ENCODE measurements at regions not wholly inside any gene's neighbourhood (a gene's known extent, or its start where the extent isn't known, plus 50 kb on each side); places are given as distances from the start of the nearest gene placed in this dataset.

- H3K36me3 ChIP-seq (ENCODE audit: control insufficient read depth in 4 of 4, insufficient read depth in 4 of 4, low read length in 3 of 4): no peaks in the 10 kb centered on the region
- H3K27me3 ChIP-seq (replicated peaks in 2 of 5; ENCODE audit: control insufficient read depth in 4 of 5, insufficient read depth in 5 of 5, low read length in 4 of 5): no peaks in the 10 kb centered on the region
- H3K27ac ChIP-seq (ENCODE audit: insufficient read depth in 1 of 2, low read depth in 1 of 2, low read length in 2 of 2, poor library complexity in 1 of 2, severe bottlenecking in 2 of 2): no peak overlapping the region
- ChIA-PET POLR2A (no interaction called here), CTCF (no interaction called here)
- DNase-seq: no peak
- H3K9me3 ChIP-seq (ENCODE audit: control extremely low read depth in 1 of 5, control insufficient read depth in 4 of 5, insufficient read depth in 2 of 5, low read depth in 1 of 5, low read length in 4 of 5): peaks cover 0 to 2% (median 0%) of the 10 kb centered on the region in 5 experiments
- no peaks in the 10 kb centered on the region for H3K4me1 ChIP-seq (ENCODE audit: control extremely low read depth in 1 of 4, control insufficient read depth in 4 of 4, insufficient read depth in 4 of 4, low read length in 3 of 4)
- 92% methylated on average over 5 of the region's 5 CpGs for WGBS (ENCODE audit: insufficient coverage)
- no peak overlapping the region for H3K4me3 ChIP-seq (ENCODE audit: control insufficient read depth in 1 of 7, extremely low read depth in 1 of 7, insufficient read depth in 4 of 7, low read depth in 2 of 7, low read length in 6 of 7)
These were observed 198.5 kb upstream of the LRATD1 start for GRCh38 chr2:14433946-14434495.

- DNase-seq: no peak
- ChIA-PET POLR2A (no interaction called here), CTCF (no interaction called here)
- no peak overlapping the region for H3K4me3 ChIP-seq (ENCODE audit: control insufficient read depth in 1 of 7, extremely low read depth in 1 of 7, insufficient read depth in 4 of 7, low read depth in 2 of 7, low read length in 6 of 7)
- no peak overlapping the region for H3K27ac ChIP-seq (ENCODE audit: insufficient read depth in 1 of 2, low read depth in 1 of 2, low read length in 2 of 2, poor library complexity in 1 of 2, severe bottlenecking in 2 of 2)
- peaks cover 0 to 6% (median 0%) of the 10 kb centered on the region in 5 experiments for H3K9me3 ChIP-seq (ENCODE audit: control extremely low read depth in 1 of 5, control insufficient read depth in 4 of 5, insufficient read depth in 2 of 5, low read depth in 1 of 5, low read length in 4 of 5)
- H3K4me1 ChIP-seq (ENCODE audit: control extremely low read depth in 1 of 4, control insufficient read depth in 4 of 4, insufficient read depth in 4 of 4, low read length in 3 of 4): no peaks in the 10 kb centered on the region
- H3K27me3 ChIP-seq (replicated peaks in 2 of 5; ENCODE audit: control insufficient read depth in 4 of 5, insufficient read depth in 5 of 5, low read length in 4 of 5): no peaks in the 10 kb centered on the region
- no peaks in the 10 kb centered on the region for H3K36me3 ChIP-seq (ENCODE audit: control insufficient read depth in 4 of 4, insufficient read depth in 4 of 4, low read length in 3 of 4)
These were observed 186.8 kb upstream of the LRATD1 start for GRCh38 chr2:14445670-14446069.

- H3K27ac ChIP-seq (ENCODE audit: insufficient read depth in 1 of 2, low read depth in 1 of 2, low read length in 2 of 2, poor library complexity in 1 of 2, severe bottlenecking in 2 of 2): no peak overlapping the region
- no peak for DNase-seq
- POLR2A ChIA-PET: no interaction called here
- WGBS (ENCODE audit: insufficient coverage): no CpG with 5 or more reads among the region's 1 CpG
- no peaks in the 10 kb centered on the region for H3K36me3 ChIP-seq (ENCODE audit: control insufficient read depth in 4 of 4, insufficient read depth in 4 of 4, low read length in 3 of 4)
- CTCF ChIA-PET: no interaction called here
- no peaks in the 10 kb centered on the region for H3K4me1 ChIP-seq (ENCODE audit: control extremely low read depth in 1 of 4, control insufficient read depth in 4 of 4, insufficient read depth in 4 of 4, low read length in 3 of 4)
- H3K4me3 ChIP-seq (ENCODE audit: control insufficient read depth in 1 of 7, extremely low read depth in 1 of 7, insufficient read depth in 4 of 7, low read depth in 2 of 7, low read length in 6 of 7): no peak overlapping the region
- no peaks in the 10 kb centered on the region for H3K27me3 ChIP-seq (replicated peaks in 2 of 5; ENCODE audit: control insufficient read depth in 4 of 5, insufficient read depth in 5 of 5, low read length in 4 of 5)
- peaks cover 0 to 6% (median 0%) of the 10 kb centered on the region in 5 experiments for H3K9me3 ChIP-seq (ENCODE audit: control extremely low read depth in 1 of 5, control insufficient read depth in 4 of 5, insufficient read depth in 2 of 5, low read depth in 1 of 5, low read length in 4 of 5)
These were observed 184.2 kb upstream of the LRATD1 start for GRCh38 chr2:14448340-14448739.

- no CpG with 5 or more reads among the region's 2 CpGs for WGBS (ENCODE audit: insufficient coverage)
- H3K9me3 ChIP-seq (ENCODE audit: control extremely low read depth in 1 of 5, control insufficient read depth in 4 of 5, insufficient read depth in 2 of 5, low read depth in 1 of 5, low read length in 4 of 5): peaks cover 0 to 2% (median 0%) of the 10 kb centered on the region in 5 experiments
These were observed 181.2 kb upstream of the LRATD1 start for GRCh38 chr2:14451312-14451711.

GRCh38 chr2:14454202-14454601 lies 178.3 kb upstream of the LRATD1 start:
- Histone ChIP-seq H3K27me3 (replicated peaks in 2 of 5; ENCODE audit: control insufficient read depth in 4 of 5, insufficient read depth in 5 of 5, low read length in 4 of 5) (no peaks in the 10 kb centered on the region), H3K4me3 (ENCODE audit: control insufficient read depth in 1 of 7, extremely low read depth in 1 of 7, insufficient read depth in 4 of 7, low read depth in 2 of 7, low read length in 6 of 7) (no peak overlapping the region), H3K4me1 (ENCODE audit: control extremely low read depth in 1 of 4, control insufficient read depth in 4 of 4, insufficient read depth in 4 of 4, low read length in 3 of 4) (no peaks in the 10 kb centered on the region), H3K9me3 (ENCODE audit: control extremely low read depth in 1 of 5, control insufficient read depth in 4 of 5, insufficient read depth in 2 of 5, low read depth in 1 of 5, low read length in 4 of 5) (peaks cover 0 to 5% (median 2%) of the 10 kb centered on the region in 5 experiments), H3K27ac (ENCODE audit: insufficient read depth in 1 of 2, low read depth in 1 of 2, low read length in 2 of 2, poor library complexity in 1 of 2, severe bottlenecking in 2 of 2) (no peak overlapping the region), H3K36me3 (ENCODE audit: control insufficient read depth in 4 of 4, insufficient read depth in 4 of 4, low read length in 3 of 4) (no peaks in the 10 kb centered on the region)
- CTCF ChIA-PET: no interaction called here
- POLR2A ChIA-PET: no interaction called here
- DNase-seq: no peak
- 89% methylated on average over 2 of the region's 3 CpGs for WGBS (ENCODE audit: insufficient coverage)

More at GRCh38 chr2:14451312-14451711, 181.2 kb upstream of the LRATD1 start:
- no peak overlapping the region for H3K27ac ChIP-seq (ENCODE audit: insufficient read depth in 1 of 2, low read depth in 1 of 2, low read length in 2 of 2, poor library complexity in 1 of 2, severe bottlenecking in 2 of 2)
- H3K4me1 ChIP-seq (ENCODE audit: control extremely low read depth in 1 of 4, control insufficient read depth in 4 of 4, insufficient read depth in 4 of 4, low read length in 3 of 4): no peaks in the 10 kb centered on the region
- ChIA-PET CTCF (no interaction called here), POLR2A (no interaction called here)
- H3K36me3 ChIP-seq (ENCODE audit: control insufficient read depth in 4 of 4, insufficient read depth in 4 of 4, low read length in 3 of 4): no peaks in the 10 kb centered on the region
- no peak for DNase-seq
- H3K4me3 ChIP-seq (ENCODE audit: control insufficient read depth in 1 of 7, extremely low read depth in 1 of 7, insufficient read depth in 4 of 7, low read depth in 2 of 7, low read length in 6 of 7): no peak overlapping the region
- no peaks in the 10 kb centered on the region for H3K27me3 ChIP-seq (replicated peaks in 2 of 5; ENCODE audit: control insufficient read depth in 4 of 5, insufficient read depth in 5 of 5, low read length in 4 of 5)

GRCh38 chr2:14459786-14460325 lies 172.7 kb upstream of the LRATD1 start:
- Histone ChIP-seq H3K4me3 (ENCODE audit: control insufficient read depth in 1 of 7, extremely low read depth in 1 of 7, insufficient read depth in 4 of 7, low read depth in 2 of 7, low read length in 6 of 7) (no peak overlapping the region), H3K27ac (ENCODE audit: insufficient read depth in 1 of 2, low read depth in 1 of 2, low read length in 2 of 2, poor library complexity in 1 of 2, severe bottlenecking in 2 of 2) (no peak overlapping the region), H3K4me1 (ENCODE audit: control extremely low read depth in 1 of 4, control insufficient read depth in 4 of 4, insufficient read depth in 4 of 4, low read length in 3 of 4) (no peaks in the 10 kb centered on the region), H3K9me3 (ENCODE audit: control extremely low read depth in 1 of 5, control insufficient read depth in 4 of 5, insufficient read depth in 2 of 5, low read depth in 1 of 5, low read length in 4 of 5) (peaks cover 0 to 5% (median 2%) of the 10 kb centered on the region in 5 experiments), H3K27me3 (replicated peaks in 2 of 5; ENCODE audit: control insufficient read depth in 4 of 5, insufficient read depth in 5 of 5, low read length in 4 of 5) (no peaks in the 10 kb centered on the region), H3K36me3 (ENCODE audit: control insufficient read depth in 4 of 4, insufficient read depth in 4 of 4, low read length in 3 of 4) (no peaks in the 10 kb centered on the region)
- ChIA-PET CTCF (no interaction called here), POLR2A (no interaction called here)
- 100% methylated on average over 1 of the region's 1 CpG for WGBS (ENCODE audit: insufficient coverage)
- no peak for DNase-seq

- 73% methylated on average over 2 of the region's 5 CpGs for WGBS (ENCODE audit: insufficient coverage)
- peaks cover 0 to 2% (median 0%) of the 10 kb centered on the region in 5 experiments for H3K9me3 ChIP-seq (ENCODE audit: control extremely low read depth in 1 of 5, control insufficient read depth in 4 of 5, insufficient read depth in 2 of 5, low read depth in 1 of 5, low read length in 4 of 5)
- no peaks in the 10 kb centered on the region for H3K36me3 ChIP-seq (ENCODE audit: control insufficient read depth in 4 of 4, insufficient read depth in 4 of 4, low read length in 3 of 4)
- H3K27ac ChIP-seq (ENCODE audit: insufficient read depth in 1 of 2, low read depth in 1 of 2, low read length in 2 of 2, poor library complexity in 1 of 2, severe bottlenecking in 2 of 2): no peak overlapping the region
- H3K27me3 ChIP-seq (replicated peaks in 2 of 5; ENCODE audit: control insufficient read depth in 4 of 5, insufficient read depth in 5 of 5, low read length in 4 of 5): no peaks in the 10 kb centered on the region
- CTCF ChIA-PET: interaction anchor here (0.8 kb wide), 1 partner anchor 32 kb away, joined by 4 read pairs; no protein-coding TSS in a partner anchor
- H3K4me3 ChIP-seq (ENCODE audit: control insufficient read depth in 1 of 7, extremely low read depth in 1 of 7, insufficient read depth in 4 of 7, low read depth in 2 of 7, low read length in 6 of 7): no peak overlapping the region
- no peaks in the 10 kb centered on the region for H3K4me1 ChIP-seq (ENCODE audit: control extremely low read depth in 1 of 4, control insufficient read depth in 4 of 4, insufficient read depth in 4 of 4, low read length in 3 of 4)
- no peak for DNase-seq
- POLR2A ChIA-PET: no interaction called here
These were observed 156.5 kb upstream of the LRATD1 start for GRCh38 chr2:14475994-14476393.

Data from common myeloid progenitor, CD34-positive (primary cell).